Caco-2 (cell line): ENCODE measurements at regions not wholly inside any gene's neighbourhood (a gene's known extent, or its start where the extent isn't known, plus 50 kb on each side); places are given as distances from the start of the nearest gene placed in this dataset.
A peak's percentile ranks its signal among the peaks of the same experiment; 100 is the strongest.

Experiments
- BruUV-seq: library from RNA; stranded (reverse); fragments of 400-500 nt; replicated peaks from 2 replicates; lab custom pipeline; 2021; lab: Mats Ljungman, UMichigan
- CTCF ChIA-PET: fragments of 300-600 bp; sonication (Branson Sonifier 250); formaldehyde crosslinking; loops from one replicate; lab custom pipeline; 2022; ENCODE audit warnings: antibody characterized with exemption; lab: Charles Lee
- POLR2A ChIA-PET: fragments of 300-600 bp; sonication (Branson Sonifier 250); formaldehyde crosslinking; loops from one replicate; lab custom pipeline; 2022; ENCODE audit warnings: antibody characterized with exemption; lab: Charles Lee
- DNase-seq, 2 experiments: peaks; one replicate each; pipeline versions ENCODE4 v3.0.0 to v3.0.0-alpha.2; 2020 to 2022
- H3K27me3 ChIP-seq: replicated peaks from 2 replicates; pipeline ENCODE4 v1.6.0; 2011; ENCODE audit warnings: low read length; ENCODE audit not compliant: control insufficient read depth, insufficient read depth
- H3K36me3 ChIP-seq: 2 replicates; pipeline ENCODE4 v1.5.1; 2011; ENCODE audit warnings: low read length; ENCODE audit not compliant: control insufficient read depth, insufficient read depth
- H3K4me1 ChIP-seq: fragments of 250-450 bp; sonication (Bioruptor Pico); 2 replicates; pipeline ENCODE4 v1.5.1; 2020; ENCODE audit warnings: mild to moderate bottlenecking
- H3K4me3 ChIP-seq: 2 replicates; pipeline ENCODE4 v1.5.1; 2011; ENCODE audit warnings: low read depth, mild to moderate bottlenecking, control low read depth, low read length
- H3K9me3 ChIP-seq: fragments of 250-450 bp; sonication (Bioruptor Pico); 2 replicates; pipeline ENCODE4 v1.5.1; 2020; ENCODE audit warnings: mild to moderate bottlenecking, moderate library complexity
- H3K27ac Mint-ChIP-seq: one replicate; pipeline ENCODE4 v1.8.0; 2022; ENCODE audit warnings: mixed read lengths; ENCODE audit not compliant: unreplicated experiment
- H3K27me3 Mint-ChIP-seq: one replicate; pipeline ENCODE4 v1.8.0; 2022; ENCODE audit warnings: mixed read lengths; ENCODE audit not compliant: insufficient read depth, unreplicated experiment
- H3K36me3 Mint-ChIP-seq: one replicate; pipeline ENCODE4 v1.8.0; 2022; ENCODE audit warnings: mild to moderate bottlenecking, mixed read lengths; ENCODE audit not compliant: insufficient read depth, unreplicated experiment
- H3K4me1 Mint-ChIP-seq: one replicate; pipeline ENCODE4 v1.8.0; 2022; ENCODE audit warnings: low read depth, mixed read lengths; ENCODE audit not compliant: unreplicated experiment
- H3K4me3 Mint-ChIP-seq: one replicate; pipeline ENCODE4 v1.8.0; 2022; ENCODE audit warnings: mild to moderate bottlenecking, moderate library complexity, mixed read lengths; ENCODE audit not compliant: unreplicated experiment
- H3K9me3 Mint-ChIP-seq: one replicate; pipeline ENCODE4 v1.8.0; 2022; ENCODE audit warnings: mixed read lengths; ENCODE audit not compliant: unreplicated experiment
- intact Hi-C: fragments of 100-400 bp; cut with micrococcal nuclease; formaldehyde crosslinking; loops from one replicate; pipeline ENCODE4 v1.10.0; 2022; ENCODE audit not compliant: unreplicated experiment
- TF ChIP-seq, protein P1 (sequence below), 2 experiments: fragments of 200-600 bp in 1 of 2; IDR thresholded peaks; 1 replicate in 1 of 2; 2 replicates in 1 of 2; pipeline versions ENCODE4 v1.5.1 to v1.8.0; 2011 to 2022; ENCODE audit warnings: antibody characterized with exemption in 1 of 2, control low read depth in 1 of 2, inconsistent platforms in 1 of 2, low read depth in 1 of 2, low read length in 1 of 2, mild to moderate bottlenecking in 1 of 2, moderate library complexity in 1 of 2; ENCODE audit not compliant: insufficient read depth in 1 of 2, severe bottlenecking in 1 of 2, unreplicated experiment in 1 of 2

DNA sequence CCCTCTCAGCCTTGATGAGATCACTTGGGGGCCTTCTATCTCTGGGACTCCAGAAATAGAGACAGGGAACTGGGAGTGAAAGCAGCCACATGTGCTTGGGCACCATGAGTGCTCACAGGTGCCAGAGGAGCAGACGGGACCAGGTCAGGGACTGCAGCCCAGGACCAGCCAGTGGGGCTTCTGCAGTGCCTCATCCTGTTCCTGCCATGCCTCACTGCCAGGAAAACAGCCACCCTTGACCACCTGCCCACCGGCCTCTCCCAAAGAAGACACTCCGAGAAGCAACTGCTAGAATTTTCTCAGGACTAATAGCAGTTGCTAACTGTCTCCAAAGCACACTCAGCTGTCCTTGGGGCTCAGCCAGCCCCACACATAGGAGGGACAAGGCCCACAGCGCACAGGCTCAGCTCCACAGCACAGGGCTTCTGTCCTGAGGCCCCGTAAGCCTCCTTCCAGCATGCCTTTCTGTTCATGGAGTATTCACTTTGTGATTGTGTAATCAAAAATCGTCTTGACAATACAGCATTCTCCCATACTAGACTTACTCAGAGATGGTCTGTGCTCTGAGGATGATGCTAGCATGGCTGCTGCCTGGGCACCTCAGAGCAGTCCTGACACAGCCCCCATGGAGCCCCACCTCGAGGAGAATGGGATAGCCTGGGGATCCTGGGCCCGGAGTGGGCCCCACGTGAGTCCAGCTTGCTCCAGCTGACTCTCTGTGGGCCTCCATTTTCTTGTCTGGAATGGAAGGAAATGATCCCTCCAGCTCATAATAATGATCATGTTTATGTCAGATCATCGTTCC is 115.7 kb upstream of the RET start:
- Histone ChIP-seq H3K27me3 (no peaks in the 10 kb centered on the region), H3K4me1 (no peaks in the 10 kb centered on the region), H3K36me3 (no peaks in the 10 kb centered on the region), H3K4me3 (no peak overlapping the region), H3K9me3 (no peaks in the 10 kb centered on the region; the same call in 1 of the 2 replicates)
- intact Hi-C loops: no loop called here
- Mint-ChIP-seq H3K4me3 (no peak overlapping the region), H3K27me3 (peaks cover 16% of the 10 kb centered on the region), H3K4me1 (no peaks in the 10 kb centered on the region), H3K36me3 (no peaks in the 10 kb centered on the region), H3K9me3 (no peaks in the 10 kb centered on the region), H3K27ac (no peak overlapping the region)
- CTCF ChIA-PET: no interaction called here
- POLR2A ChIA-PET: no interaction called here
- BruUV-seq: no TSS peak
- TF ChIP-seq, protein P1, sequence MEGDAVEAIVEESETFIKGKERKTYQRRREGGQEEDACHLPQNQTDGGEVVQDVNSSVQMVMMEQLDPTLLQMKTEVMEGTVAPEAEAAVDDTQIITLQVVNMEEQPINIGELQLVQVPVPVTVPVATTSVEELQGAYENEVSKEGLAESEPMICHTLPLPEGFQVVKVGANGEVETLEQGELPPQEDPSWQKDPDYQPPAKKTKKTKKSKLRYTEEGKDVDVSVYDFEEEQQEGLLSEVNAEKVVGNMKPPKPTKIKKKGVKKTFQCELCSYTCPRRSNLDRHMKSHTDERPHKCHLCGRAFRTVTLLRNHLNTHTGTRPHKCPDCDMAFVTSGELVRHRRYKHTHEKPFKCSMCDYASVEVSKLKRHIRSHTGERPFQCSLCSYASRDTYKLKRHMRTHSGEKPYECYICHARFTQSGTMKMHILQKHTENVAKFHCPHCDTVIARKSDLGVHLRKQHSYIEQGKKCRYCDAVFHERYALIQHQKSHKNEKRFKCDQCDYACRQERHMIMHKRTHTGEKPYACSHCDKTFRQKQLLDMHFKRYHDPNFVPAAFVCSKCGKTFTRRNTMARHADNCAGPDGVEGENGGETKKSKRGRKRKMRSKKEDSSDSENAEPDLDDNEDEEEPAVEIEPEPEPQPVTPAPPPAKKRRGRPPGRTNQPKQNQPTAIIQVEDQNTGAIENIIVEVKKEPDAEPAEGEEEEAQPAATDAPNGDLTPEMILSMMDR (IDR thresholded peaks at IDR 0.05; ENCODE audit: insufficient read depth in 1 of 2, low read depth in 1 of 2, low read length in 1 of 2, severe bottlenecking in 1 of 2, unreplicated experiment in 1 of 2): no peak
- DNase-seq: peak in 1 of 2 experiments; percentile 23

GRCh38 chr10:42961796-42962109 is 115.1 kb upstream of the RET start:
- Mint-ChIP-seq H3K4me1 (no peaks in the 10 kb centered on the region), H3K27me3 (peaks cover 16% of the 10 kb centered on the region), H3K9me3 (no peaks in the 10 kb centered on the region), H3K4me3 (no peak overlapping the region), H3K36me3 (no peaks in the 10 kb centered on the region), H3K27ac (no peak overlapping the region)
- Histone ChIP-seq H3K4me1 (no peaks in the 10 kb centered on the region), H3K27me3 (no peaks in the 10 kb centered on the region), H3K36me3 (no peaks in the 10 kb centered on the region), H3K4me3 (no peak overlapping the region), H3K9me3 (no peaks in the 10 kb centered on the region; the same call in 1 of the 2 replicates)
- intact Hi-C loops: no loop called here
- peak in 1 of 2 experiments; percentile 19 for DNase-seq
- TF ChIP-seq, protein P1 (IDR thresholded peaks at IDR 0.05; ENCODE audit: insufficient read depth in 1 of 2, low read depth in 1 of 2, low read length in 1 of 2, severe bottlenecking in 1 of 2, unreplicated experiment in 1 of 2): no peak
- no TSS peak for BruUV-seq
- ChIA-PET CTCF (no interaction called here), POLR2A (no interaction called here)

GRCh38 chr10:42962110-42962901 is 114.6 kb upstream of the RET start:
- no peaks in the 10 kb centered on the region for H3K36me3 ChIP-seq
- H3K36me3 Mint-ChIP-seq: no peaks in the 10 kb centered on the region
- no peaks in the 10 kb centered on the region for H3K4me1 Mint-ChIP-seq
- ChIA-PET CTCF (no interaction called here), POLR2A (no interaction called here)
- no peaks in the 10 kb centered on the region; the same call in 1 of the 2 replicates for H3K9me3 ChIP-seq
- H3K27me3 Mint-ChIP-seq: peaks cover 13% of the 10 kb centered on the region
- BruUV-seq: no TSS peak
- H3K27me3 ChIP-seq: no peaks in the 10 kb centered on the region
- peak in 1 of 2 experiments; percentile 32 for DNase-seq
- H3K4me3 ChIP-seq: no peak overlapping the region
- no peaks in the 10 kb centered on the region for H3K9me3 Mint-ChIP-seq
- no peak overlapping the region for H3K4me3 Mint-ChIP-seq
- TF ChIP-seq, protein P1 (IDR thresholded peaks at IDR 0.05; ENCODE audit: insufficient read depth in 1 of 2, low read depth in 1 of 2, low read length in 1 of 2, severe bottlenecking in 1 of 2, unreplicated experiment in 1 of 2): no peak
- H3K27ac Mint-ChIP-seq: no peak overlapping the region
- intact Hi-C loops: no loop called here
- H3K4me1 ChIP-seq: no peaks in the 10 kb centered on the region
